ENCODE measurements at regions not wholly inside any gene's neighbourhood (a gene's known extent, or its start where the extent isn't known, plus 50 kb on each side); places are given as distances from the start of the nearest gene placed in this dataset.

DNA sequence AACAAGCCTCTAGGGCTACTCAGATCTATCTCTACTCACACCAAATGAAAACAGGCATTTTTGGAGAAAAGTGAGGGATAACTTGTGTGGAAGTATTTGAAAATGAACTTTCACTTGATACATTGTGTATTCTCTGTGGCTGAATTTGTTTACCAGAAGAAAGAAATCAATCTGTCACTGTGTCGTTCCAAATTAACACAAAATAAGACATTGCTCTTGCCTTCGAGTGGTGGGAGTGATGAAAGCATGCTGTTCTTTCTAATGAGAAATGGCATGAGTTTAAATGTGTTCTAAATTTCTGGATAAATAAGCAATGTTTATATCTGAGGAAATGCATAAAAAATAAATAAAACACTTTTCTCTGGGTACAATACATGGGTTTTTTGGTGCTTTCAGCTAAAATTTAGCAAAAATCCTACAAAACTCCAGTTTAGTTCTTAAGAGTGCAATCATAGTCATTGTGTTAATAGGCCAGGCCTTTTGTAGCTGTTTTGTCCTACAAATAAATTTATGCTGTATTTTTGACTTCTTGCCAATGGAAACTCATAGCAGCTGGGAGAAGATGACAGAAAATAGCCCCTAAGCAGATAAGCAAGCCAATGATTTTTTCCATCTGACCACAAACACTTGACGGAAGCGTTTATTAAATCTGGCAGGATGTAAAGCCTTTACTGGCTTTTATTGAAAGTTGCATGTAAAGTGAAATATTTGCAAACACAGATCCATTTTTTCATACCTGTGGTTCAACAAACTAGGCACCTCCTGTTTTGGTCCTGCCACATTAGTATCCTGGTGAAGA, 1064.1 kb upstream of the GHITM start:
- TF ChIP-seq, protein P1, sequence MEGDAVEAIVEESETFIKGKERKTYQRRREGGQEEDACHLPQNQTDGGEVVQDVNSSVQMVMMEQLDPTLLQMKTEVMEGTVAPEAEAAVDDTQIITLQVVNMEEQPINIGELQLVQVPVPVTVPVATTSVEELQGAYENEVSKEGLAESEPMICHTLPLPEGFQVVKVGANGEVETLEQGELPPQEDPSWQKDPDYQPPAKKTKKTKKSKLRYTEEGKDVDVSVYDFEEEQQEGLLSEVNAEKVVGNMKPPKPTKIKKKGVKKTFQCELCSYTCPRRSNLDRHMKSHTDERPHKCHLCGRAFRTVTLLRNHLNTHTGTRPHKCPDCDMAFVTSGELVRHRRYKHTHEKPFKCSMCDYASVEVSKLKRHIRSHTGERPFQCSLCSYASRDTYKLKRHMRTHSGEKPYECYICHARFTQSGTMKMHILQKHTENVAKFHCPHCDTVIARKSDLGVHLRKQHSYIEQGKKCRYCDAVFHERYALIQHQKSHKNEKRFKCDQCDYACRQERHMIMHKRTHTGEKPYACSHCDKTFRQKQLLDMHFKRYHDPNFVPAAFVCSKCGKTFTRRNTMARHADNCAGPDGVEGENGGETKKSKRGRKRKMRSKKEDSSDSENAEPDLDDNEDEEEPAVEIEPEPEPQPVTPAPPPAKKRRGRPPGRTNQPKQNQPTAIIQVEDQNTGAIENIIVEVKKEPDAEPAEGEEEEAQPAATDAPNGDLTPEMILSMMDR (IDR thresholded peaks at IDR 0.05), result no peak
- TF ChIP-seq POLR2A (IDR thresholded peaks at IDR 0.05), result no peak
